SU-DHL-6 (cell line): ENCODE measurements at regions not wholly inside any gene's neighbourhood (a gene's known extent, or its start where the extent isn't known, plus 50 kb on each side); places are given as distances from the start of the nearest gene placed in this dataset.

Experiments
- H2AFZ ChIP-seq: fragments of 200-600 bp; sonication (generic); 2 replicates; pipeline ENCODE4 v1.6.1; 2014; ENCODE audit warnings: low read depth, mild to moderate bottlenecking, moderate library complexity, mixed read lengths, antibody characterized with exemption, low read length; ENCODE audit not compliant: severe bottlenecking
- H3F3A ChIP-seq: fragments of 200-600 bp; shearing (Covaris generic); 2 replicates; pipeline ENCODE4 v1.6.0; 2016; ENCODE audit warnings: antibody characterized with exemption, mild to moderate bottlenecking; ENCODE audit not compliant: insufficient read depth
- H3K27ac ChIP-seq: fragments of 200-600 bp; sonication (generic); 2 replicates; pipeline ENCODE4 v1.5.1; 2016; ENCODE audit warnings: low read depth, mild to moderate bottlenecking, low read length, moderate library complexity, mixed read lengths
- H3K27me3 ChIP-seq: fragments of 200-600 bp; sonication (generic), shearing (Covaris generic); 2 replicates; pipeline ENCODE4 v1.6.0; 2014; ENCODE audit warnings: mild to moderate bottlenecking, low read length
- H3K36me3 ChIP-seq: fragments of 200-600 bp; sonication (generic); 2 replicates; pipeline ENCODE4 v1.6.1; 2014; ENCODE audit warnings: mild to moderate bottlenecking, low read length, mixed read lengths
- H3K4me2 ChIP-seq: fragments of 300-600, 200-600 bp; shearing (Covaris generic), sonication (generic); 2 replicates; pipeline ENCODE4 v1.6.0; 2014; ENCODE audit warnings: low read length, low read depth, mild to moderate bottlenecking; ENCODE audit not compliant: poor library complexity, severe bottlenecking
- H3K4me3 ChIP-seq: fragments of 200-600 bp; sonication (generic); 2 replicates; pipeline ENCODE4 v1.5.1; 2014; ENCODE audit warnings: antibody characterized with exemption, low read length, mild to moderate bottlenecking, mixed read lengths; ENCODE audit not compliant: insufficient read depth, poor library complexity, severe bottlenecking
- H3K79me2 ChIP-seq: fragments of 200-600 bp; sonication (generic); 2 replicates; pipeline ENCODE4 v1.6.1; 2014; ENCODE audit warnings: mild to moderate bottlenecking, low read length, moderate library complexity; ENCODE audit not compliant: insufficient read depth
- H3K9ac ChIP-seq: fragments of 200-600 bp; sonication (generic); 2 replicates; pipeline ENCODE4 v1.7.0; 2014; ENCODE audit warnings: mild to moderate bottlenecking, low read length
- H3K9me2 ChIP-seq: fragments of 200-600 bp; sonication (generic); replicated peaks from 2 replicates; pipeline ENCODE4 v1.6.1; 2014; ENCODE audit warnings: low read length; ENCODE audit not compliant: insufficient read depth
- H3K9me3 ChIP-seq: fragments of 200-600 bp; sonication (generic); 2 replicates; pipeline ENCODE4 v1.6.1; 2014; ENCODE audit warnings: low read length, mixed read lengths; ENCODE audit not compliant: insufficient read depth
- H4K20me1 ChIP-seq: fragments of 200-600 bp; sonication (generic); 2 replicates; pipeline ENCODE4 v1.6.1; 2014; ENCODE audit warnings: low read depth, mild to moderate bottlenecking, antibody characterized with exemption, low read length, moderate library complexity, mixed read lengths
- EZH2phosphoT487 ChIP-seq: fragments of 200-600 bp; sonication (generic), shearing (Covaris generic); conservative IDR thresholded peaks from 2 replicates; pipeline ENCODE4 v1.6.1; 2018; ENCODE audit warnings: mild to moderate bottlenecking, antibody characterized with exemption, low read length, moderate library complexity, mixed read lengths
- TF ChIP-seq, protein P1 (sequence below): fragments of 200-600 bp; sonication (generic); IDR thresholded peaks from one replicate; pipeline ENCODE4 v1.5.1; 2017; ENCODE audit warnings: antibody characterized with exemption, mild to moderate bottlenecking, low read length, moderate library complexity; ENCODE audit not compliant: insufficient read depth, poor library complexity, severe bottlenecking

DNA sequence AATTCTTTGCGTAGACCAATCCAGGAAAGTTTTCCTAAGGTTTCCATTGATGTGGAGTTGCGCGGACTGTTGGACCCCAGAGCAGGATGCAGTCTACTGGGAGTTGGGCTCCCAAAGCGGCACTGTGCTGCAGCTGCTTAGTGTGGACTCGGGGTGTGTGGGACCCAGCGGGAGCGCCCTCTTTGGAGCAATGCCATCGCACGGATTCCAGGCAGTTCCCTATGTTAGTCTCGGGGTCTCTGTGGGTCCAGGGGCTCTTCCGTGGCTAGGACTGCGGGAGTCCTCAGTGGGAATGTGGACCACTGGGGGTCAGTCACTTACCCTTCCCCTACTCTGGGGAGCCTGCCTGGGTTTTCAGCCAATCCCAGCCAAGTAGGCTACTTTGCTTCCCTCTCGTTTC is 151.7 kb upstream of the OLIG3 start:
- no peaks in the 10 kb centered on the region for H3K36me3 ChIP-seq
- no peaks in the 10 kb centered on the region for H3K9me3 ChIP-seq
- no peak overlapping the region for H3K4me3 ChIP-seq
- no peaks in the 10 kb centered on the region for H3K27me3 ChIP-seq
- no peak overlapping the region for H3K27ac ChIP-seq
- H4K20me1 ChIP-seq, result no peaks in the 10 kb centered on the region
- no peaks in the 10 kb centered on the region for H3F3A ChIP-seq
- H3K79me2 ChIP-seq, result no peaks in the 10 kb centered on the region
- TF ChIP-seq, protein P1, sequence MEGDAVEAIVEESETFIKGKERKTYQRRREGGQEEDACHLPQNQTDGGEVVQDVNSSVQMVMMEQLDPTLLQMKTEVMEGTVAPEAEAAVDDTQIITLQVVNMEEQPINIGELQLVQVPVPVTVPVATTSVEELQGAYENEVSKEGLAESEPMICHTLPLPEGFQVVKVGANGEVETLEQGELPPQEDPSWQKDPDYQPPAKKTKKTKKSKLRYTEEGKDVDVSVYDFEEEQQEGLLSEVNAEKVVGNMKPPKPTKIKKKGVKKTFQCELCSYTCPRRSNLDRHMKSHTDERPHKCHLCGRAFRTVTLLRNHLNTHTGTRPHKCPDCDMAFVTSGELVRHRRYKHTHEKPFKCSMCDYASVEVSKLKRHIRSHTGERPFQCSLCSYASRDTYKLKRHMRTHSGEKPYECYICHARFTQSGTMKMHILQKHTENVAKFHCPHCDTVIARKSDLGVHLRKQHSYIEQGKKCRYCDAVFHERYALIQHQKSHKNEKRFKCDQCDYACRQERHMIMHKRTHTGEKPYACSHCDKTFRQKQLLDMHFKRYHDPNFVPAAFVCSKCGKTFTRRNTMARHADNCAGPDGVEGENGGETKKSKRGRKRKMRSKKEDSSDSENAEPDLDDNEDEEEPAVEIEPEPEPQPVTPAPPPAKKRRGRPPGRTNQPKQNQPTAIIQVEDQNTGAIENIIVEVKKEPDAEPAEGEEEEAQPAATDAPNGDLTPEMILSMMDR, result no peak
- no peak for TF ChIP-seq EZH2phosphoT487
- H3K9ac ChIP-seq, result no peak overlapping the region
- H3K9me2 ChIP-seq, result no peaks in the 10 kb centered on the region
- no peak overlapping the region for H3K4me2 ChIP-seq
- no peak overlapping the region for H2AFZ ChIP-seq

DNA sequence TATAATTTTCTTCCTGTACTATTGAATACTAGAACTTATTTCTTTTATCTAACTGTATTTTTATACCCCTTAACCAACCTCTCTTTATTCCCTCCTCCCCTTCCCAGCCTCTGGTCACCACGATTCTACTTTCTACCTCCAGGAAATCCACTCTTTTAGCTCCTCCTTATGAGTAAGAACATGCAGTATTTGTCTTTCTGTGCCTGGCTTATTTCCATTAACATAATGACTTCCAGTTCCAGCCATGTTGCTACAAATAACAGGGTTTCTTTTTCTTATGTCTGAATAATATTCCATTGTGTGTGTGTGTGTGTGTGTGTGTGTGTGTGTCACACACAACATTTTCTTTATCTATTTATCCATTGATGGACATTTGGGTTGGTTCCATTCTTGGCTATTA is 152.3 kb upstream of the OLIG3 start:
- TF ChIP-seq, protein P1, result no peak
- TF ChIP-seq EZH2phosphoT487, result no peak
- Histone ChIP-seq H3K36me3 (no peaks in the 10 kb centered on the region), H4K20me1 (no peaks in the 10 kb centered on the region)

DNA sequence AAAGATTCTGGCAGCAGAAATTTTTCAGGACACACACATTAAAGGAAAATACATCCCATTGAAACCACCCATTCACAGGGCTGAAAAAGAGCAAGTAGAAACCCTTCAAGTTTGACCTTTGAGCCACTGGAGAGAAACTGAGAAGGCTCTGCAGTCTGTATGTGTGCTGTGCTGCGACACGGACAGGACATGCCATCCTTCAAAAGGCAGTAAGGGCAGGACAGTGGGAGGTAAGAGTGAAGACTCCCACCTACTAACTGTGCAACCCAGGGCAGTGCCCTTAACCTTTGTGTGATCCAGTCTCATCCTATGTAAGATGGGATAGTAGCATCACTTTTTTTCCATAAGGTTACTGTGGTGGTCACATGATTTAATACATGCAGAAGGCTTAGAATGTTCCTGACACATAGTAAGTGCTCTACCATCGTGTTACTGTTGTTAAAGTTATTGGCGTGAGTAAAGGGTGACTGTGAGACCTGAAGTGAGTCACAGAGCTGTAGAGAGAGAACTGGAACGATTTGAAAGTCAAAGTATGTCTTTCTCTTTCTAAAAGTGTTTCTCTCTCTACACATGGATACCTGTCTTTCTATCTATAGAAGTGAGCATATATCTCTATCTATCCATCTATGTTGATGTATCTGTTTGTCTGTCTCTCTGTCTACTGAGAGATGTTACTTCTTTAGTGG is 153.7 kb upstream of the OLIG3 start:
- no peaks in the 10 kb centered on the region for H3K79me2 ChIP-seq

More for the DNA sequence above, 152.3 kb upstream of the OLIG3 start:
- no peaks in the 10 kb centered on the region for H3F3A ChIP-seq
- no peak overlapping the region for H3K9ac ChIP-seq
- no peak overlapping the region for H3K27ac ChIP-seq
- no peak overlapping the region for H3K4me3 ChIP-seq
- H3K79me2 ChIP-seq, result no peaks in the 10 kb centered on the region
- H3K4me2 ChIP-seq, result no peak overlapping the region
- no peak overlapping the region for H2AFZ ChIP-seq
- no peaks in the 10 kb centered on the region for H3K9me3 ChIP-seq
- H3K9me2 ChIP-seq, result no peaks in the 10 kb centered on the region
- H3K27me3 ChIP-seq, result no peaks in the 10 kb centered on the region

More for the DNA sequence above, 153.7 kb upstream of the OLIG3 start:
- Histone ChIP-seq H3K4me3 (no peak overlapping the region), H3F3A (no peaks in the 10 kb centered on the region), H3K27me3 (no peaks in the 10 kb centered on the region), H3K4me2 (no peak overlapping the region), H3K27ac (no peak overlapping the region), H2AFZ (no peak overlapping the region), H3K36me3 (no peaks in the 10 kb centered on the region), H3K9ac (no peak overlapping the region), H3K9me2 (no peaks in the 10 kb centered on the region), H4K20me1 (no peaks in the 10 kb centered on the region), H3K9me3 (no peaks in the 10 kb centered on the region)
- TF ChIP-seq, protein P1, result no peak
- no peak for TF ChIP-seq EZH2phosphoT487
